HCT116 (cell line): ENCODE measurements at regions not wholly inside any gene's neighbourhood (a gene's known extent, or its start where the extent isn't known, plus 50 kb on each side); places are given as distances from the start of the nearest gene placed in this dataset.

Source experiments
- ATAC-seq: fragments of 200-7000 bp; cut with Tn5 transposase; 2 replicates; pipeline ENCODE4 v1.9.1; 2020; ENCODE audit warnings: mild to moderate bottlenecking, moderate library complexity
- BruUV-seq: library from RNA; stranded (reverse); fragments of 400-500 nt; replicated peaks from 2 replicates; lab custom pipeline; 2021; lab: Mats Ljungman, UMichigan
- CTCF ChIA-PET: fragments of 300-600 bp; sonication (Branson Sonifier 250); formaldehyde crosslinking; loops from one replicate; lab custom pipeline; 2021; ENCODE audit warnings: antibody characterized with exemption; lab: Charles Lee
- POLR2A ChIA-PET: fragments of 300-600, 350-600 bp; sonication (Branson Sonifier 250); formaldehyde crosslinking; loops from one replicate; lab custom pipeline; 2021; ENCODE audit warnings: antibody characterized with exemption; lab: Charles Lee
- RAD21 ChIA-PET, 2 experiments: fragments of 300-600 bp; sonication (Branson Sonifier 250); formaldehyde crosslinking; loops; one replicate each; lab custom pipeline; 2023; ENCODE audit warnings: low total read pairs in 2 of 2; ENCODE audit not compliant: uncharacterized antibody in 2 of 2, unreplicated experiment in 2 of 2, low non-redundant PET in 1 of 2; lab: Charles Lee
- DNase-seq: peaks from one replicate; pipeline ENCODE4 v3.0.0-alpha.2; 2010; ENCODE audit warnings: low read depth, low spot score
- H2AFZ ChIP-seq: fragments of 200-600 bp; shearing (Covaris generic), sonication (generic); 2 replicates; pipeline ENCODE4 v1.6.1; 2017; ENCODE audit warnings: low read depth, mixed run types, mixed read lengths, antibody characterized with exemption, low read length; ENCODE audit not compliant: poor library complexity, severe bottlenecking
- H3K27ac ChIP-seq: 2 replicates; pipeline ENCODE4 v1.5.1; 2012; ENCODE audit warnings: low read depth, low read length
- H3K27me3 ChIP-seq: fragments of 200-600 bp; sonication (generic); 2 replicates; pipeline ENCODE4 v1.6.1; 2016; ENCODE audit warnings: mixed run types, low read length, mixed read lengths; ENCODE audit not compliant: insufficient read depth
- H3K36me3 ChIP-seq, 2 experiments: fragments of 200-500 bp in 1 of 2; fragments of 200-600 bp in 1 of 2; sonication (Bioruptor generic) in 1 of 2; sonication (generic) in 1 of 2; 2 replicates each; pipeline versions ENCODE4 v1.5.1 to v1.6.1; 2014 to 2016; ENCODE audit warnings: low read length in 2 of 2, inconsistent platforms in 1 of 2, mixed read lengths in 1 of 2, mixed run types in 1 of 2; ENCODE audit not compliant: insufficient read depth in 2 of 2, control insufficient read depth in 1 of 2
- H3K4me1 ChIP-seq, 2 experiments: fragments of 200-600 bp in 1 of 2; sonication (generic) in 1 of 2; 2 replicates each; pipeline versions ENCODE4 v1.5.1 to v1.6.1; 2012 to 2017; ENCODE audit warnings: low read length in 2 of 2, inconsistent platforms in 1 of 2, mild to moderate bottlenecking in 1 of 2, mixed read lengths in 1 of 2, mixed run types in 1 of 2, moderate library complexity in 1 of 2; ENCODE audit not compliant: insufficient read depth in 2 of 2, control insufficient read depth in 1 of 2
- H3K4me2 ChIP-seq: fragments of 200-600 bp; sonication (generic); 2 replicates; pipeline ENCODE4 v1.6.1; 2017; ENCODE audit warnings: mixed run types, low read length, mixed read lengths
- H3K4me3 ChIP-seq, 2 experiments: fragments of 200-600 bp in 1 of 2; sonication (generic) in 1 of 2; replicated peaks in 1 of 2; 2 replicates each; pipeline ENCODE4 v1.5.1; 2011 to 2016; ENCODE audit warnings: low read length in 2 of 2, control low read depth in 1 of 2, low read depth in 1 of 2, mild to moderate bottlenecking in 1 of 2, mixed read lengths in 1 of 2, mixed run types in 1 of 2
- H3K79me2 ChIP-seq: fragments of 200-600 bp; sonication (generic); 2 replicates; pipeline ENCODE4 v1.6.1; 2017; ENCODE audit warnings: mild to moderate bottlenecking, mixed run types, low read length, moderate library complexity, mixed read lengths; ENCODE audit not compliant: insufficient read depth
- H3K9ac ChIP-seq: fragments of 200-600 bp; sonication (generic); 2 replicates; pipeline ENCODE4 v1.6.1; 2016; ENCODE audit warnings: low read length, mixed read lengths
- H3K9me2 ChIP-seq: fragments of 200-600 bp; sonication (generic), shearing (Covaris generic); 2 replicates; pipeline ENCODE4 v1.6.1; 2017; ENCODE audit warnings: mixed run types, mild to moderate bottlenecking, moderate library complexity; ENCODE audit not compliant: insufficient read depth
- H3K9me3 ChIP-seq, 2 experiments: fragments of 200-500 bp in 1 of 2; fragments of 200-600 bp in 1 of 2; sonication (Bioruptor generic) in 1 of 2; sonication (generic) in 1 of 2; 2 replicates each; pipeline ENCODE4 v1.6.1; 2014 to 2017; ENCODE audit warnings: low read length in 2 of 2, mixed read lengths in 2 of 2, inconsistent platforms in 1 of 2, low read depth in 1 of 2, mild to moderate bottlenecking in 1 of 2, mixed run types in 1 of 2, moderate library complexity in 1 of 2; ENCODE audit not compliant: control insufficient read depth in 1 of 2, insufficient read depth in 1 of 2
- H4K20me1 ChIP-seq: fragments of 200-600 bp; sonication (generic), shearing (Covaris generic); 2 replicates; pipeline ENCODE4 v1.6.1; 2017; ENCODE audit warnings: mixed run types, mild to moderate bottlenecking, moderate library complexity; ENCODE audit not compliant: insufficient read depth
- CBX3 ChIP-seq: IDR thresholded peaks from 2 replicates; pipeline ENCODE4 v1.6.1; 2012; ENCODE audit warnings: low read depth
- CEBPB ChIP-seq: IDR thresholded peaks from 2 replicates; pipeline ENCODE4 v1.6.1; 2012; ENCODE audit warnings: low read depth
- ELF1 ChIP-seq: IDR thresholded peaks from 2 replicates; pipeline ENCODE4 v1.6.1; 2012; ENCODE audit warnings: low read depth, borderline replicate concordance
- FOSL1 ChIP-seq: IDR thresholded peaks from 2 replicates; pipeline ENCODE4 v1.6.1; 2012; ENCODE audit warnings: low read depth
- JUND ChIP-seq: IDR thresholded peaks from 2 replicates; pipeline ENCODE4 v1.6.1; 2012
- POLR2AphosphoS5 ChIP-seq: IDR thresholded peaks from 2 replicates; pipeline ENCODE4 v1.6.1; 2011; ENCODE audit warnings: mild to moderate bottlenecking, low read depth, low read length, moderate library complexity
- RAD21 ChIP-seq: IDR thresholded peaks from 2 replicates; pipeline ENCODE4 v1.6.1; 2012; ENCODE audit warnings: low read depth, mild to moderate bottlenecking
- SP1 ChIP-seq: IDR thresholded peaks from 2 replicates; pipeline ENCODE4 v1.6.1; 2012; ENCODE audit warnings: low read depth
- TCF7L2 ChIP-seq: IDR thresholded peaks from 2 replicates; pipeline ENCODE4 v1.7.0; 2011; ENCODE audit warnings: borderline replicate concordance, inconsistent platforms; ENCODE audit not compliant: insufficient read depth, insufficient read length; ENCODE audit errors: extremely low read depth
- YY1 ChIP-seq: IDR thresholded peaks from 2 replicates; pipeline ENCODE4 v1.6.1; 2011; ENCODE audit warnings: low read length, low read depth, moderate library complexity, mild to moderate bottlenecking; ENCODE audit not compliant: insufficient replicate concordance; ENCODE audit errors: extremely low read depth
- ZBTB33 ChIP-seq: IDR thresholded peaks from 2 replicates; pipeline ENCODE4 v1.6.1; 2011; ENCODE audit warnings: mild to moderate bottlenecking, low read length, moderate library complexity; ENCODE audit not compliant: insufficient replicate concordance; ENCODE audit errors: extremely low read depth
- ZFX ChIP-seq: fragments of 450-650 bp; IDR thresholded peaks from 2 replicates; pipeline ENCODE4 v1.6.1; 2017
- ZNF274 ChIP-seq: fragments of 200-500 bp; sonication (Bioruptor generic); IDR thresholded peaks from 2 replicates; pipeline ENCODE4 v1.6.1; 2014; ENCODE audit warnings: mild to moderate bottlenecking, low read depth, low read length, inconsistent platforms
- intact Hi-C: fragments of 100-400 bp; cut with micrococcal nuclease; formaldehyde crosslinking; loops from 2 replicates; pipeline ENCODE4 v1.10.0; 2022
- TF ChIP-seq, protein P1 (sequence below): IDR thresholded peaks from 2 replicates; pipeline ENCODE4 v1.6.1; 2012
- TF ChIP-seq, protein P2 (sequence below): IDR thresholded peaks from 2 replicates; pipeline ENCODE4 v1.6.1; 2012
- TF ChIP-seq, protein P3 (sequence below), 3 experiments: fragments of 200-600 bp in 1 of 3; sonication (generic) in 1 of 3; IDR thresholded peaks in 2 of 3; conservative IDR thresholded peaks in 1 of 3; 2 replicates each; pipeline ENCODE4 v1.5.1; 2012 to 2017; ENCODE audit warnings: low read depth in 2 of 3, low read length in 2 of 3, antibody characterized with exemption in 1 of 3, borderline replicate concordance in 1 of 3, control low read depth in 1 of 3, mild to moderate bottlenecking in 1 of 3, mixed read lengths in 1 of 3, mixed run types in 1 of 3, moderate library complexity in 1 of 3; ENCODE audit not compliant: insufficient read depth in 1 of 3

GRCh38 chr15:62541846-62542245 is 376.8 kb upstream of the C2CD4B start:
- Histone ChIP-seq H3K9me2 (no peaks in the 10 kb centered on the region), H3K27me3 (no peaks in the 10 kb centered on the region), H3K36me3 (no peaks in the 10 kb centered on the region), H2AFZ (no peak overlapping the region), H3K27ac (no peak overlapping the region), H4K20me1 (no peaks in the 10 kb centered on the region), H3K4me1 (no peaks in the 10 kb centered on the region), H3K4me3 (no peak overlapping the region), H3K79me2 (no peaks in the 10 kb centered on the region)
- no TSS peak for BruUV-seq
- POLR2A ChIA-PET: no interaction called here
- DNase-seq: no peak
- TF ChIP-seq SP1 (no peak), CBX3 (no peak), ELF1 (no peak), ZNF274 (no peak), RAD21 (no peak), ZFX (no peak), ZBTB33 (no peak), POLR2AphosphoS5 (no peak), TCF7L2 (no peak), FOSL1 (no peak), JUND (no peak), CEBPB (no peak), YY1 (no peak)
- TF ChIP-seq, protein P1, sequence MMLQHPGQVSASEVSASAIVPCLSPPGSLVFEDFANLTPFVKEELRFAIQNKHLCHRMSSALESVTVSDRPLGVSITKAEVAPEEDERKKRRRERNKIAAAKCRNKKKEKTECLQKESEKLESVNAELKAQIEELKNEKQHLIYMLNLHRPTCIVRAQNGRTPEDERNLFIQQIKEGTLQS: no peak
- TF ChIP-seq, protein P2, sequence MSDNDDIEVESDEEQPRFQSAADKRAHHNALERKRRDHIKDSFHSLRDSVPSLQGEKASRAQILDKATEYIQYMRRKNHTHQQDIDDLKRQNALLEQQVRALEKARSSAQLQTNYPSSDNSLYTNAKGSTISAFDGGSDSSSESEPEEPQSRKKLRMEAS: no peak
- TF ChIP-seq, protein P3, sequence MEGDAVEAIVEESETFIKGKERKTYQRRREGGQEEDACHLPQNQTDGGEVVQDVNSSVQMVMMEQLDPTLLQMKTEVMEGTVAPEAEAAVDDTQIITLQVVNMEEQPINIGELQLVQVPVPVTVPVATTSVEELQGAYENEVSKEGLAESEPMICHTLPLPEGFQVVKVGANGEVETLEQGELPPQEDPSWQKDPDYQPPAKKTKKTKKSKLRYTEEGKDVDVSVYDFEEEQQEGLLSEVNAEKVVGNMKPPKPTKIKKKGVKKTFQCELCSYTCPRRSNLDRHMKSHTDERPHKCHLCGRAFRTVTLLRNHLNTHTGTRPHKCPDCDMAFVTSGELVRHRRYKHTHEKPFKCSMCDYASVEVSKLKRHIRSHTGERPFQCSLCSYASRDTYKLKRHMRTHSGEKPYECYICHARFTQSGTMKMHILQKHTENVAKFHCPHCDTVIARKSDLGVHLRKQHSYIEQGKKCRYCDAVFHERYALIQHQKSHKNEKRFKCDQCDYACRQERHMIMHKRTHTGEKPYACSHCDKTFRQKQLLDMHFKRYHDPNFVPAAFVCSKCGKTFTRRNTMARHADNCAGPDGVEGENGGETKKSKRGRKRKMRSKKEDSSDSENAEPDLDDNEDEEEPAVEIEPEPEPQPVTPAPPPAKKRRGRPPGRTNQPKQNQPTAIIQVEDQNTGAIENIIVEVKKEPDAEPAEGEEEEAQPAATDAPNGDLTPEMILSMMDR (IDR thresholded peaks at IDR 0.05 in 2 of 3, conservative IDR thresholded peaks at IDR 0.05 in 1 of 3; ENCODE audit: borderline replicate concordance in 1 of 3, insufficient read depth in 1 of 3, low read depth in 2 of 3, low read length in 2 of 3): no peak
- TF ChIP-seq, all 23 proteins: peak for 0
- Histone ChIP-seq H3K9ac (no peak overlapping the region), H3K4me2 (no peak overlapping the region), H3K9me3 (no peaks in the 10 kb centered on the region)
- CTCF ChIA-PET: no interaction called here
- intact Hi-C loops: no loop called here
- RAD21 ChIA-PET: no interaction called here
- no peak for ATAC-seq
